GM12878 (cell line): ENCODE measurements at regions not wholly inside any gene's neighbourhood (a gene's known extent, or its start where the extent isn't known, plus 50 kb on each side); places are given as distances from the start of the nearest gene placed in this dataset.
"Not testable (repeated sequence)": the region's sequence is repeated elsewhere in the genome, so short reads cannot be mapped to it uniquely, and the experiment has no call there.

Source experiments
- ATAC-seq: fragments of 200-7000 bp; cut with Tn5 transposase; 3 replicates; pipeline ENCODE4 v1.9.1; 2020; ENCODE audit warnings: mild to moderate bottlenecking, moderate library complexity
- BruUV-seq: library from RNA; stranded (reverse); fragments of 400-500 nt; replicated peaks from 2 replicates; lab custom pipeline; 2021; lab: Mats Ljungman, UMichigan
- CTCF ChIA-PET: fragments of 300-600 bp; sonication (Branson Sonifier 250); formaldehyde crosslinking; extraction: SDS; loops from one replicate; lab custom pipeline; 2021; ENCODE audit warnings: inconsistent platforms; lab: Yijun Ruan, JAX
- POLR2A ChIA-PET: fragments of 350-600 bp; formaldehyde crosslinking; extraction: SDS; loops from one replicate; lab custom pipeline; 2021; ENCODE audit warnings: inconsistent platforms; lab: Charles Lee
- RAD21 ChIA-PET: fragments of 300-600 bp; sonication (Branson Sonifier 250); formaldehyde crosslinking; loops from one replicate; lab custom pipeline; 2023; ENCODE audit warnings: antibody characterized with exemption; ENCODE audit not compliant: unreplicated experiment; lab: Charles Lee
- SMC1A ChIA-PET: fragments of 300-600 bp; sonication (Branson Sonifier 250); formaldehyde crosslinking; loops from one replicate; lab custom pipeline; 2023; ENCODE audit not compliant: unreplicated experiment, uncharacterized antibody; lab: Charles Lee
- DNase-seq: peaks from one replicate; pipeline ENCODE4 v3.0.0-alpha.2; 2011; ENCODE audit warnings: low read depth, low spot score
- FAIRE-seq: peaks from 3 replicates; lab custom pipeline; 2011; peaks lifted over from hg19 to GRCh38; lab: Jason Lieb, UNC
- H2AFZ ChIP-seq: 2 replicates; pipeline ENCODE4 v1.6.0; 2011; ENCODE audit warnings: low read depth, low read length, control low read depth; ENCODE audit not compliant: control insufficient read depth
- H3K27ac ChIP-seq: 2 replicates; pipeline ENCODE4 v1.5.1; 2011; ENCODE audit warnings: control low read depth; ENCODE audit not compliant: control insufficient read depth, insufficient read depth
- H3K27me3 ChIP-seq, 2 experiments: replicated peaks in 1 of 2; 2 replicates each; pipeline versions ENCODE4 v1.6.0 to v1.6.1; 2011; ENCODE audit warnings: low read length in 1 of 2; ENCODE audit not compliant: control insufficient read depth in 2 of 2, insufficient read depth in 2 of 2
- H3K36me3 ChIP-seq, 2 experiments: 2 replicates each; pipeline ENCODE4 v1.5.1; 2011; ENCODE audit warnings: low read length in 1 of 2; ENCODE audit not compliant: control insufficient read depth in 2 of 2, insufficient read depth in 2 of 2
- H3K4me1 ChIP-seq: 2 replicates; pipeline ENCODE4 v1.6.1; 2011; ENCODE audit warnings: mild to moderate bottlenecking, low read length, moderate library complexity, mixed read lengths; ENCODE audit not compliant: control insufficient read depth, insufficient read depth
- H3K4me2 ChIP-seq: 2 replicates; pipeline ENCODE4 v1.6.0; 2011; ENCODE audit warnings: control low read depth; ENCODE audit not compliant: control insufficient read depth, insufficient read depth
- H3K4me3 ChIP-seq: fragments of 200-600 bp; sonication (generic); 2 replicates; pipeline ENCODE4 v1.5.1; 2016
- H3K79me2 ChIP-seq: 2 replicates; pipeline ENCODE4 v1.6.0; 2011; ENCODE audit warnings: low read length; ENCODE audit not compliant: control insufficient read depth, insufficient read depth
- H3K9ac ChIP-seq: 2 replicates; pipeline ENCODE4 v1.8.0; 2011; ENCODE audit warnings: low read length, control low read depth, mixed read lengths; ENCODE audit not compliant: control insufficient read depth, insufficient read depth
- H3K9me3 ChIP-seq: replicated peaks from 3 replicates; pipeline ENCODE4 v1.5.1; 2011; ENCODE audit warnings: mild to moderate bottlenecking, low read length; ENCODE audit not compliant: control insufficient read depth, insufficient read depth
- H4K20me1 ChIP-seq: 2 replicates; pipeline ENCODE4 v1.6.0; 2011; ENCODE audit not compliant: control insufficient read depth, insufficient read depth
- KLF5 ChIP-seq: fragments of 450-650 bp; IDR thresholded peaks from 2 replicates; pipeline ENCODE4 v1.6.1; 2014; ENCODE audit warnings: mild to moderate bottlenecking; ENCODE audit not compliant: partially characterized antibody
- NFYB ChIP-seq: IDR thresholded peaks from 2 replicates; pipeline ENCODE4 v1.6.1; 2011; ENCODE audit warnings: low read depth, mild to moderate bottlenecking, low read length, improper control_type of control experiment, moderate library complexity; ENCODE audit not compliant: insufficient read depth
- POLR2AphosphoS2 ChIP-seq: IDR thresholded peaks from 2 replicates; pipeline ENCODE4 v1.6.1; 2011; ENCODE audit warnings: low read depth, mild to moderate bottlenecking, low read length, improper control_type of control experiment, moderate library complexity
- SMARCA5 ChIP-seq: fragments of 450-650 bp; IDR thresholded peaks from 2 replicates; pipeline ENCODE4 v1.6.1; 2017; ENCODE audit warnings: mild to moderate bottlenecking
- ZBTB33 ChIP-seq: fragments of 450-650 bp; IDR thresholded peaks from 2 replicates; pipeline ENCODE4 v1.6.1; 2017; ENCODE audit warnings: mild to moderate bottlenecking
- WGBS: methylation state at CpG from one replicate; pipeline ENCODE4 v1.1.6; 2016; ENCODE audit warnings: low lambda C conversion rate; ENCODE audit not compliant: insufficient replicate concordance, insufficient coverage; ENCODE audit errors: missing lambda C conversion rate; 5-methylcytosine and 5-hydroxymethylcytosine counted together
- in situ Hi-C: fragments of 300-500 bp; cut with MboI; formaldehyde crosslinking; loops from 9 replicates; pipeline ENCODE4 v1.14.3; 2018; ENCODE audit warnings: mixed read lengths
- intact Hi-C: fragments of 100-400 bp; cut with micrococcal nuclease; formaldehyde crosslinking; loops from one replicate; pipeline ENCODE4 v1.14.2; 2022; ENCODE audit not compliant: unreplicated experiment
- TF ChIP-seq, protein P1 (sequence below): fragments of 450-650 bp; IDR thresholded peaks from 2 replicates; pipeline ENCODE4 v1.6.1; 2016; ENCODE audit warnings: mild to moderate bottlenecking, moderate library complexity, borderline replicate concordance
- TF ChIP-seq, protein P2 (sequence below): IDR thresholded peaks from 2 replicates; pipeline ENCODE4 v1.6.1; 2011; ENCODE audit warnings: low read depth, mild to moderate bottlenecking, low read length, moderate library complexity, borderline replicate concordance; ENCODE audit errors: extremely low read depth
- TF ChIP-seq, protein P3 (sequence below): IDR thresholded peaks from 2 replicates; pipeline ENCODE4 v1.6.1; 2012; ENCODE audit warnings: low read length, inconsistent platforms

DNA sequence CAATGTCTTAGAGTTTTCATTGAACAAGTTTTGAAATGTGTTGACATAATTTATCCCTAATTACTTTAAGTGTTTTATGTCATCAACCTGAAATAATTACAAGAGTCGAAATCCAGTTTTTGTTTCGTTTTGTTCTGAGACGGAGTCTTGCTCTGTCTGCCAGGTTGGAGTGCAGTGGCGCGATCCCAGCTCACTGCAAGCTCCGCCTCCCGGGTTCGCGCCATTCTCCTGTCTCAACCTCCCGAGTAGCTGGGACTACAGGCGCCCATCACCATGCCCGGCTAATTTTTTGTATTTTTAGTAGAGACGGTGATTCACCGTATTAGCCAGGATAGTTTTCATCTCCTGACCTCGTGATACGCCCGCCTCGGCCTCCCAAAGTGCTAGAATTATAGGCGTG lies 1131.0 kb upstream of the LRRTM3 start:
- peak; percentile 61; the same call in 1 of the 2 replicates for TF ChIP-seq ZBTB33
- POLR2A ChIA-PET: interaction anchor here (0.6 to 0.9 kb wide), 2 partner anchors 96 to 124 kb away, joined by 3 read pairs; no protein-coding TSS in a partner anchor
- CTCF ChIA-PET: interaction anchor here (1.0 kb wide), 1 partner anchor 27 kb away, joined by 4 read pairs; no protein-coding TSS in a partner anchor
- DNase-seq, H3K27ac ChIP-seq, H3K4me1 ChIP-seq, H3K27me3 ChIP-seq, H4K20me1 ChIP-seq, H3K79me2 ChIP-seq, FAIRE-seq, H3K4me3 ChIP-seq, ATAC-seq, H3K4me2 ChIP-seq, H3K9me3 ChIP-seq, H3K9ac ChIP-seq, H2AFZ ChIP-seq, RAD21 ChIA-PET, in situ Hi-C loops, BruUV-seq, H3K36me3 ChIP-seq: not testable (repeated sequence)
- intact Hi-C loops: loop anchor here (5.0 kb wide), 1 partner anchor 97 kb away; no protein-coding TSS in a partner anchor
- SMC1A ChIA-PET: interaction anchor here (1.3 to 1.5 kb wide), 2 partner anchors 8 to 15 kb away, joined by 4 read pairs; no protein-coding TSS in a partner anchor
- WGBS: 90% methylated on average over 19 of the region's 19 CpGs

GRCh38 chr10:65796472-65796871 lies 1129.4 kb upstream of the LRRTM3 start:
- no peak overlapping the region for H2AFZ ChIP-seq
- no peak overlapping the region for H3K9ac ChIP-seq
- ChIA-PET SMC1A (interaction anchor here (0.6 to 1.5 kb wide), 3 partner anchors 11 to 27 kb away, joined by 3 to 4 read pairs (median 3); no protein-coding TSS in a partner anchor), RAD21 (interaction anchor here (0.8 kb wide), 1 partner anchor 59 kb away, joined by 3 read pairs; no protein-coding TSS in a partner anchor), POLR2A (no interaction called here), CTCF (no interaction called here)
- no peak overlapping the region for H3K27ac ChIP-seq
- in situ Hi-C loops: no loop called here
- H3K4me2 ChIP-seq: no peak overlapping the region
- no peak overlapping the region for H3K4me3 ChIP-seq
- DNase-seq (no peak), ATAC-seq (no peak), FAIRE-seq (no peak)
- H3K27me3 ChIP-seq: no peaks in the 10 kb centered on the region
- H3K36me3 ChIP-seq: no peaks in the 10 kb centered on the region
- no TSS peak for BruUV-seq
- 3% methylated on average over 2 of the region's 2 CpGs for WGBS
- intact Hi-C loops: loop anchor here (5.0 kb wide), 1 partner anchor 96 kb away; no protein-coding TSS in a partner anchor
- H3K9me3 ChIP-seq: no peaks in the 10 kb centered on the region
- no peaks in the 10 kb centered on the region for H3K4me1 ChIP-seq
- H4K20me1 ChIP-seq: no peaks in the 10 kb centered on the region
- H3K79me2 ChIP-seq: no peaks in the 10 kb centered on the region
- TF ChIP-seq NFYB (no peak), POLR2AphosphoS2 (no peak), SMARCA5 (no peak), KLF5 (no peak)
- TF ChIP-seq, protein P1, sequence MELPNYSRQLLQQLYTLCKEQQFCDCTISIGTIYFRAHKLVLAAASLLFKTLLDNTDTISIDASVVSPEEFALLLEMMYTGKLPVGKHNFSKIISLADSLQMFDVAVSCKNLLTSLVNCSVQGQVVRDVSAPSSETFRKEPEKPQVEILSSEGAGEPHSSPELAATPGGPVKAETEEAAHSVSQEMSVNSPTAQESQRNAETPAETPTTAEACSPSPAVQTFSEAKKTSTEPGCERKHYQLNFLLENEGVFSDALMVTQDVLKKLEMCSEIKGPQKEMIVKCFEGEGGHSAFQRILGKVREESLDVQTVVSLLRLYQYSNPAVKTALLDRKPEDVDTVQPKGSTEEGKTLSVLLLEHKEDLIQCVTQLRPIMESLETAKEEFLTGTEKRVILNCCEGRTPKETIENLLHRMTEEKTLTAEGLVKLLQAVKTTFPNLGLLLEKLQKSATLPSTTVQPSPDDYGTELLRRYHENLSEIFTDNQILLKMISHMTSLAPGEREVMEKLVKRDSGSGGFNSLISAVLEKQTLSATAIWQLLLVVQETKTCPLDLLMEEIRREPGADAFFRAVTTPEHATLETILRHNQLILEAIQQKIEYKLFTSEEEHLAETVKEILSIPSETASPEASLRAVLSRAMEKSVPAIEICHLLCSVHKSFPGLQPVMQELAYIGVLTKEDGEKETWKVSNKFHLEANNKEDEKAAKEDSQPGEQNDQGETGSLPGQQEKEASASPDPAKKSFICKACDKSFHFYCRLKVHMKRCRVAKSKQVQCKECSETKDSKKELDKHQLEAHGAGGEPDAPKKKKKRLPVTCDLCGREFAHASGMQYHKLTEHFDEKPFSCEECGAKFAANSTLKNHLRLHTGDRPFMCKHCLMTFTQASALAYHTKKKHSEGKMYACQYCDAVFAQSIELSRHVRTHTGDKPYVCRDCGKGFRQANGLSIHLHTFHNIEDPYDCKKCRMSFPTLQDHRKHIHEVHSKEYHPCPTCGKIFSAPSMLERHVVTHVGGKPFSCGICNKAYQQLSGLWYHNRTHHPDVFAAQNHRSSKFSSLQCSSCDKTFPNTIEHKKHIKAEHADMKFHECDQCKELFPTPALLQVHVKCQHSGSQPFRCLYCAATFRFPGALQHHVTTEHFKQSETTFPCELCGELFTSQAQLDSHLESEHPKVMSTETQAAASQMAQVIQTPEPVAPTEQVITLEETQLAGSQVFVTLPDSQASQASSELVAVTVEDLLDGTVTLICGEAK: no peak
- TF ChIP-seq, protein P2, sequence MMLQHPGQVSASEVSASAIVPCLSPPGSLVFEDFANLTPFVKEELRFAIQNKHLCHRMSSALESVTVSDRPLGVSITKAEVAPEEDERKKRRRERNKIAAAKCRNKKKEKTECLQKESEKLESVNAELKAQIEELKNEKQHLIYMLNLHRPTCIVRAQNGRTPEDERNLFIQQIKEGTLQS: no peak
- TF ChIP-seq, protein P3, sequence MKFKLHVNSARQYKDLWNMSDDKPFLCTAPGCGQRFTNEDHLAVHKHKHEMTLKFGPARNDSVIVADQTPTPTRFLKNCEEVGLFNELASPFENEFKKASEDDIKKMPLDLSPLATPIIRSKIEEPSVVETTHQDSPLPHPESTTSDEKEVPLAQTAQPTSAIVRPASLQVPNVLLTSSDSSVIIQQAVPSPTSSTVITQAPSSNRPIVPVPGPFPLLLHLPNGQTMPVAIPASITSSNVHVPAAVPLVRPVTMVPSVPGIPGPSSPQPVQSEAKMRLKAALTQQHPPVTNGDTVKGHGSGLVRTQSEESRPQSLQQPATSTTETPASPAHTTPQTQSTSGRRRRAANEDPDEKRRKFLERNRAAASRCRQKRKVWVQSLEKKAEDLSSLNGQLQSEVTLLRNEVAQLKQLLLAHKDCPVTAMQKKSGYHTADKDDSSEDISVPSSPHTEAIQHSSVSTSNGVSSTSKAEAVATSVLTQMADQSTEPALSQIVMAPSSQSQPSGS: no peak
